ENCODE measurements at regions not wholly inside any gene's neighbourhood (a gene's known extent, or its start where the extent isn't known, plus 50 kb on each side); places are given as distances from the start of the nearest gene placed in this dataset.

GRCh38 chr5:128665747-128666355 lies 127.8 kb upstream of the FBN2 start:
- no peaks in the 10 kb centered on the region for H3K79me2 ChIP-seq (ENCODE audit: control insufficient read depth, insufficient read depth, low read length)
- H3K4me1 ChIP-seq (ENCODE audit: control insufficient read depth, extremely low read depth, insufficient read depth, low read length) = no peaks in the 10 kb centered on the region
- dilution Hi-C loops (cut with MboI; ENCODE audit: extremely low pct_ligation_motif_present, low sequenced_read_pairs) = no loop called here
- H3K9me3 ChIP-seq (ENCODE audit: control insufficient read depth, low read depth, low read length) = no peaks in the 10 kb centered on the region
- no peak for DNase-seq (ENCODE audit: low read depth, low spot score)
- H3K36me3 ChIP-seq (ENCODE audit: control insufficient read depth in 2 of 2, extremely low read depth in 1 of 2, insufficient read depth in 2 of 2, low read length in 2 of 2) = no peaks in the 10 kb centered on the region
- H3K27me3 ChIP-seq (ENCODE audit: control insufficient read depth, extremely low read depth, insufficient read depth, low read length) = no peaks in the 10 kb centered on the region
- H2AFZ ChIP-seq (ENCODE audit: control insufficient read depth, low read length) = no peak overlapping the region
- TF ChIP-seq EZH2 (IDR thresholded peaks at IDR 0.05; ENCODE audit: low read length) (no peak), CTCF (optimal IDR thresholded peaks at IDR 0.05 in 1 of 3, IDR thresholded peaks at IDR 0.05 in 1 of 3, conservative IDR thresholded peaks at IDR 0.05 in 1 of 3; ENCODE audit: extremely low read depth in 1 of 3, insufficient read depth in 2 of 3, low read length in 3 of 3) (no peak)
- no peak overlapping the region for H3K4me3 ChIP-seq (ENCODE audit: control insufficient read depth in 2 of 3, extremely low read depth in 1 of 3, insufficient read depth in 2 of 3, low read depth in 1 of 3, low read length in 3 of 3)
- no peak overlapping the region for H3K27ac ChIP-seq (ENCODE audit: control insufficient read depth, insufficient read depth, low read length)
- H3K9ac ChIP-seq (ENCODE audit: control insufficient read depth, extremely low read depth, insufficient read depth, low read length) = no peak overlapping the region
- no peaks in the 10 kb centered on the region for H4K20me1 ChIP-seq (ENCODE audit: control insufficient read depth, extremely low read depth, insufficient read depth, low read length)
- no peaks in the 10 kb centered on the region for H3K9me1 ChIP-seq (ENCODE audit: control insufficient read depth, extremely low read depth, insufficient read depth, low read length)
- no peak for FAIRE-seq
- no peak overlapping the region for H3K4me2 ChIP-seq (ENCODE audit: control insufficient read depth, extremely low read depth, insufficient read depth, low read depth, low read length)

GRCh38 chr5:128667152-128667551 lies 129.1 kb upstream of the FBN2 start:
- no peaks in the 10 kb centered on the region for H3K36me3 ChIP-seq (ENCODE audit: control insufficient read depth in 2 of 2, extremely low read depth in 1 of 2, insufficient read depth in 2 of 2, low read length in 2 of 2)
- H3K9me3 ChIP-seq (ENCODE audit: control insufficient read depth, low read depth, low read length) = no peaks in the 10 kb centered on the region
- no peaks in the 10 kb centered on the region for H3K27me3 ChIP-seq (ENCODE audit: control insufficient read depth, extremely low read depth, insufficient read depth, low read length)
- H3K9me1 ChIP-seq (ENCODE audit: control insufficient read depth, extremely low read depth, insufficient read depth, low read length) = no peaks in the 10 kb centered on the region
- no peak overlapping the region for H2AFZ ChIP-seq (ENCODE audit: control insufficient read depth, low read length)
- TF ChIP-seq CTCF (optimal IDR thresholded peaks at IDR 0.05 in 1 of 3, IDR thresholded peaks at IDR 0.05 in 1 of 3, conservative IDR thresholded peaks at IDR 0.05 in 1 of 3; ENCODE audit: extremely low read depth in 1 of 3, insufficient read depth in 2 of 3, low read length in 3 of 3) (peak in 2 of 3 experiments; percentile 11 to 14), EZH2 (IDR thresholded peaks at IDR 0.05; ENCODE audit: low read length) (no peak)
- H3K9ac ChIP-seq (ENCODE audit: control insufficient read depth, extremely low read depth, insufficient read depth, low read length) = no peak overlapping the region
- no peak overlapping the region for H3K4me2 ChIP-seq (ENCODE audit: control insufficient read depth, extremely low read depth, insufficient read depth, low read depth, low read length)
- no peak for DNase-seq (ENCODE audit: low read depth, low spot score)
- FAIRE-seq = peak; percentile 20
- H3K79me2 ChIP-seq (ENCODE audit: control insufficient read depth, insufficient read depth, low read length) = no peaks in the 10 kb centered on the region
- H4K20me1 ChIP-seq (ENCODE audit: control insufficient read depth, extremely low read depth, insufficient read depth, low read length) = no peaks in the 10 kb centered on the region
- H3K4me1 ChIP-seq (ENCODE audit: control insufficient read depth, extremely low read depth, insufficient read depth, low read length) = no peaks in the 10 kb centered on the region
- H3K4me3 ChIP-seq (ENCODE audit: control insufficient read depth in 2 of 3, extremely low read depth in 1 of 3, insufficient read depth in 2 of 3, low read depth in 1 of 3, low read length in 3 of 3) = no peak overlapping the region
- dilution Hi-C loops (cut with MboI; ENCODE audit: extremely low pct_ligation_motif_present, low sequenced_read_pairs) = no loop called here
- H3K27ac ChIP-seq (ENCODE audit: control insufficient read depth, insufficient read depth, low read length) = no peak overlapping the region
